ENCODE measurements at regions not wholly inside any gene's neighbourhood (a gene's known extent, or its start where the extent isn't known, plus 50 kb on each side); places are given as distances from the start of the nearest gene placed in this dataset.

- H3K4me1 ChIP-seq (ENCODE audit: insufficient read depth), result no peaks in the 10 kb centered on the region
- no peaks in the 10 kb centered on the region for H3K79me2 ChIP-seq (ENCODE audit: insufficient read depth)
Observed at GRCh38 chr6:14194976-14195375, 77.4 kb downstream of the CD83 start.

GRCh38 chr6:14196026-14196425 is 78.5 kb downstream of the CD83 start:
- H3K36me3 ChIP-seq (ENCODE audit: low read depth), result no peaks in the 10 kb centered on the region
- no peak overlapping the region for H3K4me3 ChIP-seq
- TF ChIP-seq EZH2 (IDR thresholded peaks at IDR 0.05; ENCODE audit: insufficient read depth, poor library complexity, severe bottlenecking), result no peak
- no peak for TF ChIP-seq EZH2phosphoT487 (IDR thresholded peaks at IDR 0.05; ENCODE audit: insufficient read depth, low read depth)
- H3F3A ChIP-seq (ENCODE audit: insufficient read depth), result no peaks in the 10 kb centered on the region
- H3K9me3 ChIP-seq (ENCODE audit: low read depth), result no peaks in the 10 kb centered on the region
- no peaks in the 10 kb centered on the region for H3K9me2 ChIP-seq (ENCODE audit: insufficient read depth)
- no peaks in the 10 kb centered on the region for H3K27me3 ChIP-seq (replicated peaks; ENCODE audit: insufficient read depth)
- no peak overlapping the region for H2AFZ ChIP-seq
- no peaks in the 10 kb centered on the region for H3K4me1 ChIP-seq (ENCODE audit: insufficient read depth)
- no peak for DNase-seq
- 65 to 76% methylated on average over 4 of the region's 4 CpGs for WGBS, 2 experiments (ENCODE audit: low coverage in 1 of 2, low lambda C conversion rate in 2 of 2, missing lambda C conversion rate in 2 of 2)
- in situ Hi-C loops (cut with MboI), result no loop called here
- no peaks in the 10 kb centered on the region for H3K79me2 ChIP-seq (ENCODE audit: insufficient read depth)
- no peak overlapping the region for H3K27ac ChIP-seq
- no peak overlapping the region for H3K4me2 ChIP-seq (ENCODE audit: unreplicated experiment)
- no peak overlapping the region for H3K9ac ChIP-seq
- H4K20me1 ChIP-seq (ENCODE audit: insufficient read depth), result no peaks in the 10 kb centered on the region

More at GRCh38 chr6:14194976-14195375, 77.4 kb downstream of the CD83 start:
- Histone ChIP-seq H3K27ac (no peak overlapping the region), H4K20me1 (ENCODE audit: insufficient read depth) (no peaks in the 10 kb centered on the region), H3K4me2 (ENCODE audit: unreplicated experiment) (no peak overlapping the region), H3K36me3 (ENCODE audit: low read depth) (no peaks in the 10 kb centered on the region), H3K9me3 (ENCODE audit: low read depth) (no peaks in the 10 kb centered on the region), H3K4me3 (no peak overlapping the region), H3K9me2 (ENCODE audit: insufficient read depth) (no peaks in the 10 kb centered on the region), H3F3A (ENCODE audit: insufficient read depth) (no peaks in the 10 kb centered on the region), H3K27me3 (replicated peaks; ENCODE audit: insufficient read depth) (no peaks in the 10 kb centered on the region), H3K9ac (no peak overlapping the region), H2AFZ (no peak overlapping the region)
- DNase-seq, result no peak
- no peak for TF ChIP-seq EZH2 (IDR thresholded peaks at IDR 0.05; ENCODE audit: insufficient read depth, poor library complexity, severe bottlenecking)
- TF ChIP-seq EZH2phosphoT487 (IDR thresholded peaks at IDR 0.05; ENCODE audit: insufficient read depth, low read depth), result no peak
- in situ Hi-C loops (cut with MboI), result no loop called here
- WGBS, 2 experiments (ENCODE audit: low coverage in 1 of 2, low lambda C conversion rate in 2 of 2, missing lambda C conversion rate in 2 of 2), result 73 to 85% methylated on average over 5 of the region's 5 CpGs

DNA sequence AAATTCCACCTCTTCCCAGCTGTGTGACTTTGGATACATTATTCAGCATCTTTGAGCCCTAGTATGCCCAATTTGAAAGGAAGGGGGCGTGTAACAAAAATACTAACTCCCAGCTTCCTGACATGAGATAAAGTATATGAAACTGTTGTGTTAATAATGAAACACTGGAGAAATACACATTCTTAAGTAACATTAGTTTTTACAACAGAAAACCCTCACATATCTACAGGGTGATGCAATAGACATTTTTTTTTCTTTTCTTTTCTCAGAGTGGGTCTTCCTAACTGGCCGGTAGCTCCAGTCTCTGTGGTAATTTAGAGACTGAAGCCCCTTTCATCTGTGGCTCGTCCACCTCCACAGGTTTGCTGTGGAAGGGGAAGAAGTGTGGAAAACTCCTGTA is 79.5 kb downstream of the CD83 start:
- Histone ChIP-seq H3K27me3 (replicated peaks; ENCODE audit: insufficient read depth) (no peaks in the 10 kb centered on the region), H3K79me2 (ENCODE audit: insufficient read depth) (no peaks in the 10 kb centered on the region), H3K36me3 (ENCODE audit: low read depth) (no peaks in the 10 kb centered on the region), H3F3A (ENCODE audit: insufficient read depth) (no peaks in the 10 kb centered on the region), H3K4me2 (ENCODE audit: unreplicated experiment) (no peak overlapping the region), H4K20me1 (ENCODE audit: insufficient read depth) (no peaks in the 10 kb centered on the region), H3K9me2 (ENCODE audit: insufficient read depth) (no peaks in the 10 kb centered on the region), H3K9me3 (ENCODE audit: low read depth) (no peaks in the 10 kb centered on the region), H2AFZ (no peak overlapping the region), H3K4me3 (no peak overlapping the region), H3K27ac (no peak overlapping the region), H3K9ac (no peak overlapping the region), H3K4me1 (ENCODE audit: insufficient read depth) (no peaks in the 10 kb centered on the region)
- TF ChIP-seq EZH2phosphoT487 (IDR thresholded peaks at IDR 0.05; ENCODE audit: insufficient read depth, low read depth), result no peak
- TF ChIP-seq EZH2 (IDR thresholded peaks at IDR 0.05; ENCODE audit: insufficient read depth, poor library complexity, severe bottlenecking), result no peak
- DNase-seq, result no peak
- in situ Hi-C loops (cut with MboI), result no loop called here
- WGBS, 2 experiments (ENCODE audit: low coverage in 1 of 2, low lambda C conversion rate in 2 of 2, missing lambda C conversion rate in 2 of 2), result 72 to 73% methylated on average over 3 of the region's 3 CpGs

DNA sequence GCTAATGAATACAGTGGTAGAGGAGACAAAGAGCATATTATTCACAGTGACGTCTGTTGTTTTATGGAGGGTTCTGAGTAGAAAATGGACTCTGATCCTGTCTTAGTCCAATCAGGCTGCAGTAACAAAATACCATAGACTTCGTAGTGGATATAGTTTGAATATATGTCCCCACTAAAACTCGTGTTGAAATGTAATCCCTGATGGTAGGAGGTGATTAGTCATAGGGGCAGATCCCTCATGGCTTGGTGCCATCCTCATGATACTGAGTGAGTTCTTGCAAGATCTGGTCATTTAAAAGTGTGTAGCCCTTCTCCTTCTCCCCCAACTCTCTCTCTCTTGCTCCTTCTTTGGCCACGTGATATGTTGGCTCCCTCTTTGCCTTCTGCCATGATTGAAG is 82.5 kb downstream of the CD83 start:
- in situ Hi-C loops (cut with MboI), result loop anchor here (10.0 kb wide), 1 partner anchor 1035 kb away; no protein-coding TSS in a partner anchor

DNA sequence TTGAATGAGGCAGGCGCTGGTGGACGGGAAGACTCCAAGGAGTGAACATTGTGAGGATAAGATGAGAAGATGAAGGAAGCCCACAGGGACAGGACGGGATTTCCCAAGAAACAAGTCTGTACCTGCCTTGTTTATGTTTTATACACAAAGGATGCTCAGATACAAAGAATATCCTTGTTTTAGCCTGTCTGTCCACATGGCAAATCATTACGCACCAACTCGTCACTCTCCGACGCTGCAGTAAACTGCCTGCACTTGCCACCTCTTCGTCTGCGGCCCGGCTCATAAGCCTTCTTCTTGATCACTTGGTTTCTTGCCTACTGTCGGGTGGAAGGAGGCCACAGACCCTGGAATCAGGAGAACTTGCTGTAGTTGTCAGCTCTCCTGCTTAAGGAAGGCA is 85.4 kb downstream of the CD83 start:
- WGBS, 2 experiments (ENCODE audit: low coverage in 1 of 2, low lambda C conversion rate in 2 of 2, missing lambda C conversion rate in 2 of 2), result 84 to 92% methylated on average over 11 of the region's 11 CpGs
- Histone ChIP-seq H3K9me3 (ENCODE audit: low read depth) (no peaks in the 10 kb centered on the region), H3K36me3 (ENCODE audit: low read depth) (no peaks in the 10 kb centered on the region), H3K9ac (no peak overlapping the region), H3K27ac (no peak overlapping the region), H3F3A (ENCODE audit: insufficient read depth) (no peaks in the 10 kb centered on the region), H3K4me1 (ENCODE audit: insufficient read depth) (peaks cover 5% of the 10 kb centered on the region; the same call in 1 of the 2 replicates), H3K79me2 (ENCODE audit: insufficient read depth) (no peaks in the 10 kb centered on the region), H3K9me2 (ENCODE audit: insufficient read depth) (no peaks in the 10 kb centered on the region), H2AFZ (no peak overlapping the region), H3K27me3 (replicated peaks; ENCODE audit: insufficient read depth) (no peaks in the 10 kb centered on the region), H4K20me1 (ENCODE audit: insufficient read depth) (no peaks in the 10 kb centered on the region), H3K4me2 (ENCODE audit: unreplicated experiment) (no peak overlapping the region), H3K4me3 (no peak overlapping the region)
- in situ Hi-C loops (cut with MboI), result loop anchor here (10.0 kb wide), 1 partner anchor 1032 kb away; no protein-coding TSS in a partner anchor
- no peak for TF ChIP-seq EZH2 (IDR thresholded peaks at IDR 0.05; ENCODE audit: insufficient read depth, poor library complexity, severe bottlenecking)
- no peak for TF ChIP-seq EZH2phosphoT487 (IDR thresholded peaks at IDR 0.05; ENCODE audit: insufficient read depth, low read depth)
- no peak for DNase-seq

More for the DNA sequence above, 82.5 kb downstream of the CD83 start:
- Histone ChIP-seq H3K27me3 (replicated peaks; ENCODE audit: insufficient read depth) (no peaks in the 10 kb centered on the region), H3K27ac (no peak overlapping the region), H3K79me2 (ENCODE audit: insufficient read depth) (no peaks in the 10 kb centered on the region), H3K9me2 (ENCODE audit: insufficient read depth) (no peaks in the 10 kb centered on the region), H2AFZ (no peak overlapping the region), H3F3A (ENCODE audit: insufficient read depth) (no peaks in the 10 kb centered on the region), H3K4me1 (ENCODE audit: insufficient read depth) (no peaks in the 10 kb centered on the region), H3K9me3 (ENCODE audit: low read depth) (no peaks in the 10 kb centered on the region), H3K4me3 (no peak overlapping the region), H3K4me2 (ENCODE audit: unreplicated experiment) (no peak overlapping the region), H3K9ac (no peak overlapping the region), H3K36me3 (ENCODE audit: low read depth) (no peaks in the 10 kb centered on the region), H4K20me1 (ENCODE audit: insufficient read depth) (no peaks in the 10 kb centered on the region)
- 31 to 36% methylated on average over 4 of the region's 4 CpGs for WGBS, 2 experiments (ENCODE audit: low coverage in 1 of 2, low lambda C conversion rate in 2 of 2, missing lambda C conversion rate in 2 of 2)
- peak; percentile 63 for DNase-seq
- TF ChIP-seq EZH2phosphoT487 (IDR thresholded peaks at IDR 0.05; ENCODE audit: insufficient read depth, low read depth), result no peak
- no peak for TF ChIP-seq EZH2 (IDR thresholded peaks at IDR 0.05; ENCODE audit: insufficient read depth, poor library complexity, severe bottlenecking)

All from GM23248 (cell line).